GM23338 (cell line): ENCODE measurements at regions not wholly inside any gene's neighbourhood (a gene's known extent, or its start where the extent isn't known, plus 50 kb on each side); places are given as distances from the start of the nearest gene placed in this dataset.

Experiments
- ATAC-seq: fragments of 200-7000 bp; cut with Tn5 transposase; 3 replicates; pipeline ENCODE4 v1.9.1; 2020
- DNase-seq: peaks from one replicate; pipeline ENCODE4 v3.0.0-alpha.2; 2015; ENCODE audit warnings: low spot score
- H2AFZ ChIP-seq: fragments of 200-600 bp; sonication (generic); 2 replicates; pipeline ENCODE4 v1.8.0; 2016; ENCODE audit warnings: antibody characterized with exemption, mild to moderate bottlenecking, moderate library complexity
- H3F3A ChIP-seq: fragments of 200-600 bp; sonication (generic); replicated peaks from 2 replicates; pipeline ENCODE4 v1.8.0; 2017; ENCODE audit warnings: antibody characterized with exemption, mixed run types, low read depth
- H3K27ac ChIP-seq: fragments of 200-600 bp; sonication (generic); 2 replicates; pipeline ENCODE4 v1.6.1; 2016; ENCODE audit warnings: low read depth
- H3K27me3 ChIP-seq: fragments of 200-600 bp; sonication (generic); 2 replicates; pipeline ENCODE4 v1.8.0; 2016; ENCODE audit warnings: mild to moderate bottlenecking, mixed run types, moderate library complexity; ENCODE audit not compliant: insufficient read depth
- H3K36me3 ChIP-seq: fragments of 200-600 bp; sonication (generic); 2 replicates; pipeline ENCODE4 v1.8.0; 2016; ENCODE audit warnings: mild to moderate bottlenecking; ENCODE audit not compliant: insufficient read depth
- H3K4me1 ChIP-seq: fragments of 200-600 bp; sonication (generic); 2 replicates; pipeline ENCODE4 v1.8.0; 2016; ENCODE audit warnings: mild to moderate bottlenecking, moderate library complexity; ENCODE audit not compliant: insufficient read depth
- H3K4me2 ChIP-seq: fragments of 200-600 bp; sonication (generic); 2 replicates; pipeline ENCODE4 v1.7.1; 2017; ENCODE audit warnings: mixed run types
- H3K4me3 ChIP-seq: fragments of 200-600 bp; sonication (generic); 2 replicates; pipeline ENCODE4 v1.6.1; 2016; ENCODE audit warnings: mixed run types
- H3K79me2 ChIP-seq: fragments of 200-600 bp; sonication (generic); replicated peaks from 2 replicates; pipeline ENCODE4 v1.8.0; 2017; ENCODE audit warnings: mild to moderate bottlenecking; ENCODE audit not compliant: insufficient read depth
- H3K9me2 ChIP-seq: fragments of 200-600 bp; sonication (generic); 2 replicates; pipeline ENCODE4 v1.8.0; 2017; ENCODE audit not compliant: insufficient read depth
- H4K20me1 ChIP-seq: fragments of 200-600 bp; sonication (generic); replicated peaks from 2 replicates; pipeline ENCODE4 v1.8.0; 2017; ENCODE audit warnings: mild to moderate bottlenecking; ENCODE audit not compliant: insufficient read depth
- H3K27ac Mint-ChIP-seq: 2 replicates; pipeline ENCODE4 v1.8.0; 2020; ENCODE audit warnings: inconsistent platforms, mild to moderate bottlenecking, moderate library complexity, mixed read lengths
- H3K27me3 Mint-ChIP-seq: 3 replicates; pipeline ENCODE4 v1.8.0; 2022; ENCODE audit warnings: low read depth, mild to moderate bottlenecking, moderate library complexity, mixed read lengths, inconsistent platforms; ENCODE audit not compliant: insufficient read depth, poor library complexity
- H3K36me3 Mint-ChIP-seq: 3 replicates; pipeline ENCODE4 v1.8.0; 2021; ENCODE audit warnings: low read depth, mild to moderate bottlenecking, inconsistent platforms, moderate library complexity, mixed read lengths
- H3K4me1 Mint-ChIP-seq: 3 replicates; pipeline ENCODE4 v1.8.0; 2020; ENCODE audit warnings: mild to moderate bottlenecking, inconsistent platforms, mixed read lengths
- H3K4me3 Mint-ChIP-seq: 3 replicates; pipeline ENCODE4 v1.8.0; 2021; ENCODE audit warnings: moderate library complexity, mild to moderate bottlenecking, inconsistent platforms, mixed read lengths
- H3K9me3 Mint-ChIP-seq: 3 replicates; pipeline ENCODE4 v1.8.0; 2020; ENCODE audit warnings: moderate library complexity, mild to moderate bottlenecking, inconsistent platforms, mixed read lengths
- CREB1 ChIP-seq: fragments of 250-450 bp; sonication (Bioruptor Pico); IDR thresholded peaks from 2 replicates; pipeline ENCODE4 v1.5.0; 2020; ENCODE audit warnings: low read depth, mild to moderate bottlenecking, moderate library complexity
- EZH2 ChIP-seq: fragments of 200-600 bp; sonication (generic); IDR thresholded peaks from one replicate; pipeline ENCODE4 v1.8.0; 2017; ENCODE audit warnings: antibody characterized with exemption, mild to moderate bottlenecking, low read depth; ENCODE audit not compliant: unreplicated experiment
- JUNB ChIP-seq: IDR thresholded peaks from one replicate; pipeline ENCODE4 v1.6.1; 2016; ENCODE audit warnings: antibody characterized with exemption; ENCODE audit not compliant: unreplicated experiment
- NANOG ChIP-seq: IDR thresholded peaks from 2 replicates; pipeline ENCODE4 v1.6.1; 2016; ENCODE audit warnings: antibody characterized with exemption, borderline replicate concordance
- POLR2AphosphoS5 ChIP-seq: IDR thresholded peaks from 2 replicates; pipeline ENCODE4 v1.6.1; 2016; ENCODE audit warnings: antibody characterized with exemption, low read depth
- STAT1 ChIP-seq: IDR thresholded peaks from one replicate; pipeline ENCODE4 v1.6.1; 2016; ENCODE audit warnings: antibody characterized with exemption; ENCODE audit not compliant: unreplicated experiment
- ZNF114 ChIP-seq: fragments of 250-450 bp; sonication (Bioruptor Pico); IDR thresholded peaks from 2 replicates; pipeline ENCODE4 v1.5.0; 2020; ENCODE audit warnings: mild to moderate bottlenecking, moderate library complexity
- ZNF331 ChIP-seq: fragments of 250-450 bp; sonication (Bioruptor Pico); IDR thresholded peaks from 2 replicates; pipeline ENCODE4 v1.5.0; 2020; ENCODE audit warnings: low read depth, mild to moderate bottlenecking, moderate library complexity
- TF ChIP-seq, protein P1 (sequence below): IDR thresholded peaks from one replicate; pipeline ENCODE4 v1.6.1; 2018; ENCODE audit warnings: antibody characterized with exemption; ENCODE audit not compliant: unreplicated experiment
- TF ChIP-seq, protein P2 (sequence below): fragments of 250-450 bp; sonication (Bioruptor Pico); IDR thresholded peaks from 2 replicates; pipeline ENCODE4 v1.5.0; 2020; ENCODE audit warnings: mild to moderate bottlenecking, moderate library complexity
- TF ChIP-seq, protein P3 (sequence below): IDR thresholded peaks from 2 replicates; pipeline ENCODE4 v1.6.1; 2016; ENCODE audit warnings: antibody characterized with exemption
- TF ChIP-seq, protein P4 (sequence below), 2 experiments: fragments of 200-600 bp in 1 of 2; sonication (generic) in 1 of 2; conservative IDR thresholded peaks; 2 replicates each; pipeline versions ENCODE4 v1.5.1 to v1.6.1; 2016 to 2017; ENCODE audit warnings: antibody characterized with exemption in 2 of 2, low read depth in 2 of 2, mild to moderate bottlenecking in 2 of 2, moderate library complexity in 1 of 2

- TF ChIP-seq, protein P1, sequence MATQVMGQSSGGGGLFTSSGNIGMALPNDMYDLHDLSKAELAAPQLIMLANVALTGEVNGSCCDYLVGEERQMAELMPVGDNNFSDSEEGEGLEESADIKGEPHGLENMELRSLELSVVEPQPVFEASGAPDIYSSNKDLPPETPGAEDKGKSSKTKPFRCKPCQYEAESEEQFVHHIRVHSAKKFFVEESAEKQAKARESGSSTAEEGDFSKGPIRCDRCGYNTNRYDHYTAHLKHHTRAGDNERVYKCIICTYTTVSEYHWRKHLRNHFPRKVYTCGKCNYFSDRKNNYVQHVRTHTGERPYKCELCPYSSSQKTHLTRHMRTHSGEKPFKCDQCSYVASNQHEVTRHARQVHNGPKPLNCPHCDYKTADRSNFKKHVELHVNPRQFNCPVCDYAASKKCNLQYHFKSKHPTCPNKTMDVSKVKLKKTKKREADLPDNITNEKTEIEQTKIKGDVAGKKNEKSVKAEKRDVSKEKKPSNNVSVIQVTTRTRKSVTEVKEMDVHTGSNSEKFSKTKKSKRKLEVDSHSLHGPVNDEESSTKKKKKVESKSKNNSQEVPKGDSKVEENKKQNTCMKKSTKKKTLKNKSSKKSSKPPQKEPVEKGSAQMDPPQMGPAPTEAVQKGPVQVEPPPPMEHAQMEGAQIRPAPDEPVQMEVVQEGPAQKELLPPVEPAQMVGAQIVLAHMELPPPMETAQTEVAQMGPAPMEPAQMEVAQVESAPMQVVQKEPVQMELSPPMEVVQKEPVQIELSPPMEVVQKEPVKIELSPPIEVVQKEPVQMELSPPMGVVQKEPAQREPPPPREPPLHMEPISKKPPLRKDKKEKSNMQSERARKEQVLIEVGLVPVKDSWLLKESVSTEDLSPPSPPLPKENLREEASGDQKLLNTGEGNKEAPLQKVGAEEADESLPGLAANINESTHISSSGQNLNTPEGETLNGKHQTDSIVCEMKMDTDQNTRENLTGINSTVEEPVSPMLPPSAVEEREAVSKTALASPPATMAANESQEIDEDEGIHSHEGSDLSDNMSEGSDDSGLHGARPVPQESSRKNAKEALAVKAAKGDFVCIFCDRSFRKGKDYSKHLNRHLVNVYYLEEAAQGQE: no peak
- TF ChIP-seq ZNF331 (CRISPR knock-in tag) (no peak), CREB1 (CRISPR knock-in tag) (no peak), STAT1 (no peak)
Measured at GRCh38 chr12:82015623-82016347, 256.6 kb upstream of the PPFIA2 start (continued).

GRCh38 chr12:82012176-82012575, 253.0 kb upstream of the PPFIA2 start:
- Mint-ChIP-seq H3K9me3 (no peaks in the 10 kb centered on the region), H3K4me1 (no peaks in the 10 kb centered on the region), H3K27ac (no peak overlapping the region), H3K36me3 (no peaks in the 10 kb centered on the region), H3K4me3 (no peak overlapping the region), H3K27me3 (peaks cover 1% of the 10 kb centered on the region)
- no peaks in the 10 kb centered on the region for H3F3A ChIP-seq
- no peak overlapping the region for H3K4me2 ChIP-seq
- no peak overlapping the region for H2AFZ ChIP-seq
- peaks cover 14% of the 10 kb centered on the region; the same call in 1 of the 2 replicates for H3K9me2 ChIP-seq
- no peaks in the 10 kb centered on the region for H3K27me3 ChIP-seq
- no peak overlapping the region for H3K4me3 ChIP-seq
- no peaks in the 10 kb centered on the region for H4K20me1 ChIP-seq
- no peak for DNase-seq
- no peaks in the 10 kb centered on the region for H3K4me1 ChIP-seq
- H3K79me2 ChIP-seq: no peaks in the 10 kb centered on the region
- no peaks in the 10 kb centered on the region for H3K36me3 ChIP-seq
- no peak for ATAC-seq
- H3K27ac ChIP-seq: no peak overlapping the region
- TF ChIP-seq ZNF331 (CRISPR knock-in tag) (no peak), POLR2AphosphoS5 (no peak), ZNF114 (CRISPR knock-in tag) (no peak), JUNB (no peak), STAT1 (no peak), EZH2 (no peak), NANOG (no peak), CREB1 (CRISPR knock-in tag) (no peak)
- TF ChIP-seq, protein P2, sequence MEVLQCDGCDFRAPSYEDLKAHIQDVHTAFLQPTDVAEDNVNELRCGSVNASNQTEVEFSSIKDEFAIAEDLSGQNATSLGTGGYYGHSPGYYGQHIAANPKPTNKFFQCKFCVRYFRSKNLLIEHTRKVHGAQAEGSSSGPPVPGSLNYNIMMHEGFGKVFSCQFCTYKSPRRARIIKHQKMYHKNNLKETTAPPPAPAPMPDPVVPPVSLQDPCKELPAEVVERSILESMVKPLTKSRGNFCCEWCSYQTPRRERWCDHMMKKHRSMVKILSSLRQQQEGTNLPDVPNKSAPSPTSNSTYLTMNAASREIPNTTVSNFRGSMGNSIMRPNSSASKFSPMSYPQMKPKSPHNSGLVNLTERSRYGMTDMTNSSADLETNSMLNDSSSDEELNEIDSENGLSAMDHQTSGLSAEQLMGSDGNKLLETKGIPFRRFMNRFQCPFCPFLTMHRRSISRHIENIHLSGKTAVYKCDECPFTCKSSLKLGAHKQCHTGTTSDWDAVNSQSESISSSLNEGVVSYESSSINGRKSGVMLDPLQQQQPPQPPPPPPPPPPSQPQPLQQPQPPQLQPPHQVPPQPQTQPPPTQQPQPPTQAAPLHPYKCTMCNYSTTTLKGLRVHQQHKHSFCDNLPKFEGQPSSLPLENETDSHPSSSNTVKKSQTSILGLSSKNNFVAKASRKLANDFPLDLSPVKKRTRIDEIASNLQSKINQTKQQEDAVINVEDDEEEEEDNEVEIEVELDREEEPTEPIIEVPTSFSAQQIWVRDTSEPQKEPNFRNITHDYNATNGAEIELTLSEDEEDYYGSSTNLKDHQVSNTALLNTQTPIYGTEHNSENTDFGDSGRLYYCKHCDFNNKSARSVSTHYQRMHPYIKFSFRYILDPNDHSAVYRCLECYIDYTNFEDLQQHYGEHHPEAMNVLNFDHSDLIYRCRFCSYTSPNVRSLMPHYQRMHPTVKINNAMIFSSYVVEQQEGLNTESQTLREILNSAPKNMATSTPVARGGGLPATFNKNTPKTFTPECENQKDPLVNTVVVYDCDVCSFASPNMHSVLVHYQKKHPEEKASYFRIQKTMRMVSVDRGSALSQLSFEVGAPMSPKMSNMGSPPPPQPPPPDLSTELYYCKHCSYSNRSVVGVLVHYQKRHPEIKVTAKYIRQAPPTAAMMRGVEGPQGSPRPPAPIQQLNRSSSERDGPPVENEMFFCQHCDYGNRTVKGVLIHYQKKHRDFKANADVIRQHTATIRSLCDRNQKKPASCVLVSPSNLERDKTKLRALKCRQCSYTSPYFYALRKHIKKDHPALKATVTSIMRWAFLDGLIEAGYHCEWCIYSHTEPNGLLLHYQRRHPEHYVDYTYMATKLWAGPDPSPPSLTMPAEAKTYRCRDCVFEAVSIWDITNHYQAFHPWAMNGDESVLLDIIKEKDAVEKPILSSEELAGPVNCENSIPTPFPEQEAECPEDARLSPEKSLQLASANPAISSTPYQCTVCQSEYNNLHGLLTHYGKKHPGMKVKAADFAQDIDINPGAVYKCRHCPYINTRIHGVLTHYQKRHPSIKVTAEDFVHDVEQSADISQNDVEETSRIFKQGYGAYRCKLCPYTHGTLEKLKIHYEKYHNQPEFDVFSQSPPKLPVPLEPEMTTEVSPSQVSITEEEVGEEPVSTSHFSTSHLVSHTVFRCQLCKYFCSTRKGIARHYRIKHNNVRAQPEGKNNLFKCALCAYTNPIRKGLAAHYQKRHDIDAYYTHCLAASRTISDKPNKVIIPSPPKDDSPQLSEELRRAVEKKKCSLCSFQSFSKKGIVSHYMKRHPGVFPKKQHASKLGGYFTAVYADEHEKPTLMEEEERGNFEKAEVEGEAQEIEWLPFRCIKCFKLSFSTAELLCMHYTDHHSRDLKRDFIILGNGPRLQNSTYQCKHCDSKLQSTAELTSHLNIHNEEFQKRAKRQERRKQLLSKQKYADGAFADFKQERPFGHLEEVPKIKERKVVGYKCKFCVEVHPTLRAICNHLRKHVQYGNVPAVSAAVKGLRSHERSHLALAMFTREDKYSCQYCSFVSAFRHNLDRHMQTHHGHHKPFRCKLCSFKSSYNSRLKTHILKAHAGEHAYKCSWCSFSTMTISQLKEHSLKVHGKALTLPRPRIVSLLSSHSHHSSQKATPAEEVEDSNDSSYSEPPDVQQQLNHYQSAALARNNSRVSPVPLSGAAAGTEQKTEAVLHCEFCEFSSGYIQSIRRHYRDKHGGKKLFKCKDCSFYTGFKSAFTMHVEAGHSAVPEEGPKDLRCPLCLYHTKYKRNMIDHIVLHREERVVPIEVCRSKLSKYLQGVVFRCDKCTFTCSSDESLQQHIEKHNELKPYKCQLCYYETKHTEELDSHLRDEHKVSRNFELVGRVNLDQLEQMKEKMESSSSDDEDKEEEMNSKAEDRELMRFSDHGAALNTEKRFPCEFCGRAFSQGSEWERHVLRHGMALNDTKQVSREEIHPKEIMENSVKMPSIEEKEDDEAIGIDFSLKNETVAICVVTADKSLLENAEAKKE (CRISPR knock-in tag): no peak
- TF ChIP-seq, protein P3, sequence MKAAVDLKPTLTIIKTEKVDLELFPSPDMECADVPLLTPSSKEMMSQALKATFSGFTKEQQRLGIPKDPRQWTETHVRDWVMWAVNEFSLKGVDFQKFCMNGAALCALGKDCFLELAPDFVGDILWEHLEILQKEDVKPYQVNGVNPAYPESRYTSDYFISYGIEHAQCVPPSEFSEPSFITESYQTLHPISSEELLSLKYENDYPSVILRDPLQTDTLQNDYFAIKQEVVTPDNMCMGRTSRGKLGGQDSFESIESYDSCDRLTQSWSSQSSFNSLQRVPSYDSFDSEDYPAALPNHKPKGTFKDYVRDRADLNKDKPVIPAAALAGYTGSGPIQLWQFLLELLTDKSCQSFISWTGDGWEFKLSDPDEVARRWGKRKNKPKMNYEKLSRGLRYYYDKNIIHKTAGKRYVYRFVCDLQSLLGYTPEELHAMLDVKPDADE: no peak
- TF ChIP-seq, protein P4, sequence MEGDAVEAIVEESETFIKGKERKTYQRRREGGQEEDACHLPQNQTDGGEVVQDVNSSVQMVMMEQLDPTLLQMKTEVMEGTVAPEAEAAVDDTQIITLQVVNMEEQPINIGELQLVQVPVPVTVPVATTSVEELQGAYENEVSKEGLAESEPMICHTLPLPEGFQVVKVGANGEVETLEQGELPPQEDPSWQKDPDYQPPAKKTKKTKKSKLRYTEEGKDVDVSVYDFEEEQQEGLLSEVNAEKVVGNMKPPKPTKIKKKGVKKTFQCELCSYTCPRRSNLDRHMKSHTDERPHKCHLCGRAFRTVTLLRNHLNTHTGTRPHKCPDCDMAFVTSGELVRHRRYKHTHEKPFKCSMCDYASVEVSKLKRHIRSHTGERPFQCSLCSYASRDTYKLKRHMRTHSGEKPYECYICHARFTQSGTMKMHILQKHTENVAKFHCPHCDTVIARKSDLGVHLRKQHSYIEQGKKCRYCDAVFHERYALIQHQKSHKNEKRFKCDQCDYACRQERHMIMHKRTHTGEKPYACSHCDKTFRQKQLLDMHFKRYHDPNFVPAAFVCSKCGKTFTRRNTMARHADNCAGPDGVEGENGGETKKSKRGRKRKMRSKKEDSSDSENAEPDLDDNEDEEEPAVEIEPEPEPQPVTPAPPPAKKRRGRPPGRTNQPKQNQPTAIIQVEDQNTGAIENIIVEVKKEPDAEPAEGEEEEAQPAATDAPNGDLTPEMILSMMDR (conservative IDR thresholded peaks at IDR 0.05; ENCODE audit: low read depth in 2 of 2): no peak
